HG03280 (cell line): ENCODE measurements at regions not wholly inside any gene's neighbourhood (a gene's known extent, or its start where the extent isn't known, plus 50 kb on each side); places are given as distances from the start of the nearest gene placed in this dataset.

Experiments
- ATAC-seq: cut with Tn5 transposase; IDR thresholded peaks from one replicate; pipeline ENCODE4 v1.9.1; 2021; ENCODE audit warnings: mild to moderate bottlenecking, moderate library complexity; ENCODE audit not compliant: unreplicated experiment

- ATAC-seq = no peak
Observed at GRCh38 chr11:122248131-122248530, 132.1 kb upstream of the BLID start.

- ATAC-seq = no peak
Observed at GRCh38 chr11:122246874-122247273, 130.9 kb upstream of the BLID start.

GRCh38 chr11:122242731-122243130 lies 126.7 kb upstream of the BLID start:
- no peak for ATAC-seq

GRCh38 chr11:122241566-122241965 lies 125.6 kb upstream of the BLID start:
- no peak for ATAC-seq

- ATAC-seq = no peak
Observed at GRCh38 chr11:122240638-122241037, 124.6 kb upstream of the BLID start.

- no peak for ATAC-seq
Observed at GRCh38 chr11:122235615-122236014, 119.6 kb upstream of the BLID start.

GRCh38 chr11:122234780-122235179 lies 118.8 kb upstream of the BLID start:
- ATAC-seq = no peak

GRCh38 chr11:122234257-122234656 lies 118.2 kb upstream of the BLID start:
- ATAC-seq = no peak

GRCh38 chr11:122232985-122233384 lies 117.0 kb upstream of the BLID start:
- no peak for ATAC-seq

- no peak for ATAC-seq
Observed at GRCh38 chr11:122230385-122230755, 114.4 kb upstream of the BLID start.

GRCh38 chr11:122229481-122230384 lies 113.7 kb upstream of the BLID start:
- ATAC-seq = no peak

- ATAC-seq = no peak
Observed at GRCh38 chr11:122229078-122229477, 113.1 kb upstream of the BLID start.

- ATAC-seq = no peak
Observed at GRCh38 chr11:122226810-122227379, 110.9 kb upstream of the BLID start.

GRCh38 chr11:122224867-122225266 lies 108.9 kb upstream of the BLID start:
- no peak for ATAC-seq

- no peak for ATAC-seq
Observed at GRCh38 chr11:122220321-122220720, 104.3 kb upstream of the BLID start.

- no peak for ATAC-seq
Observed at GRCh38 chr11:122219791-122220190, 103.8 kb upstream of the BLID start.

- ATAC-seq = peak; percentile 73
Observed at GRCh38 chr11:122215244-122215992, 99.4 kb upstream of the BLID start.

GRCh38 chr11:122214567-122214966 lies 98.6 kb upstream of the BLID start:
- ATAC-seq = no peak

- no peak for ATAC-seq
Observed at GRCh38 chr11:122214080-122214479, 98.1 kb upstream of the BLID start.

- ATAC-seq = no peak
Observed at GRCh38 chr11:122213171-122213570, 97.2 kb upstream of the BLID start.

GRCh38 chr11:122210367-122210997 lies 94.5 kb upstream of the BLID start:
- ATAC-seq = no peak
